ENCODE measurements at regions not wholly inside any gene's neighbourhood (a gene's known extent, or its start where the extent isn't known, plus 50 kb on each side); places are given as distances from the start of the nearest gene placed in this dataset.

GRCh38 chr11:104759464-104759863, 138.8 kb downstream of the CASP12 start:
- Histone ChIP-seq H3K4me3 (no peak overlapping the region), H3K27me3 (no peaks in the 10 kb centered on the region), H3K27ac (no peak overlapping the region), H3K9me3 (peaks cover 0 to 16% (median 10%) of the 10 kb centered on the region in 4 donors), H3K36me3 (no peaks in the 10 kb centered on the region), H3K4me1 (no peaks in the 10 kb centered on the region)
- 90 to 100% (median 93%) methylated on average over 1 of the region's 1 CpG for WGBS, 5 donors
- no peak for DNase-seq
- TF ChIP-seq POLR2A (IDR thresholded peaks at IDR 0.05): no peak
- TF ChIP-seq EP300 (IDR thresholded peaks at IDR 0.05): no peak
- no peak for TF ChIP-seq CTCF (IDR thresholded peaks at IDR 0.05)
- no peak for TF ChIP-seq POLR2AphosphoS5 (IDR thresholded peaks at IDR 0.05)
- intact Hi-C loops (cut with DNase I; ENCODE audit: low total_unique reads): no loop called here

GRCh38 chr11:104738918-104739317, 159.3 kb downstream of the CASP12 start:
- Histone ChIP-seq H3K27me3 (no peaks in the 10 kb centered on the region), H3K4me1 (no peaks in the 10 kb centered on the region), H3K4me3 (no peak overlapping the region), H3K27ac (no peak overlapping the region), H3K9me3 (no peaks in the 10 kb centered on the region), H3K36me3 (no peaks in the 10 kb centered on the region)
- WGBS, 5 donors: 73 to 95% (median 80%) methylated on average over 3 of the region's 3 CpGs
- TF ChIP-seq POLR2AphosphoS5 (IDR thresholded peaks at IDR 0.05) (no peak), EP300 (IDR thresholded peaks at IDR 0.05) (no peak), POLR2A (IDR thresholded peaks at IDR 0.05) (no peak), CTCF (IDR thresholded peaks at IDR 0.05) (no peak)
- DNase-seq: no peak
- intact Hi-C loops (cut with DNase I; ENCODE audit: low total_unique reads): no loop called here

- no peaks in the 10 kb centered on the region for H3K36me3 ChIP-seq
- no peaks in the 10 kb centered on the region for H3K27me3 ChIP-seq
- TF ChIP-seq POLR2AphosphoS5 (IDR thresholded peaks at IDR 0.05): no peak
- no peak for TF ChIP-seq CTCF (IDR thresholded peaks at IDR 0.05)
- no peak for TF ChIP-seq POLR2A (IDR thresholded peaks at IDR 0.05)
- TF ChIP-seq EP300 (IDR thresholded peaks at IDR 0.05): no peak
- intact Hi-C loops (cut with DNase I; ENCODE audit: low total_unique reads): no loop called here
- H3K9me3 ChIP-seq: no peaks in the 10 kb centered on the region
- 59 to 77% (median 64%) methylated on average over 4 of the region's 4 CpGs for WGBS, 5 donors
- H3K4me3 ChIP-seq: no peak overlapping the region
- DNase-seq: no peak
- no peak overlapping the region for H3K27ac ChIP-seq
- no peaks in the 10 kb centered on the region for H3K4me1 ChIP-seq
Observed at GRCh38 chr11:104738208-104738607, 160.1 kb downstream of the CASP12 start.

- no peaks in the 10 kb centered on the region for H3K27me3 ChIP-seq
- H3K4me1 ChIP-seq: no peaks in the 10 kb centered on the region
- no peaks in the 10 kb centered on the region for H3K36me3 ChIP-seq
- TF ChIP-seq POLR2AphosphoS5 (IDR thresholded peaks at IDR 0.05) (no peak), EP300 (IDR thresholded peaks at IDR 0.05) (no peak), POLR2A (IDR thresholded peaks at IDR 0.05) (no peak), CTCF (IDR thresholded peaks at IDR 0.05) (no peak)
- 28 to 63% (median 52%) methylated on average over 2 of the region's 2 CpGs for WGBS, 5 donors
- intact Hi-C loops (cut with DNase I; ENCODE audit: low total_unique reads): no loop called here
- DNase-seq: no peak
- H3K4me3 ChIP-seq: no peak overlapping the region
- no peaks in the 10 kb centered on the region for H3K9me3 ChIP-seq
- H3K27ac ChIP-seq: no peak overlapping the region
Observed at GRCh38 chr11:104736502-104736901, 161.8 kb downstream of the CASP12 start.

All from stomach (tissue), 8 donors.